Tibial nerve (tissue), 4 donors: ENCODE measurements at regions not wholly inside any gene's neighbourhood (a gene's known extent, or its start where the extent isn't known, plus 50 kb on each side); places are given as distances from the start of the nearest gene placed in this dataset.

Experiments used
- DNase-seq, 2 donors: peaks; one replicate each; pipeline ENCODE4 v3.0.0-alpha.2; 2019; ENCODE audit warnings: low spot score in 2 of 2
- H3K27ac ChIP-seq, 4 donors: fragments of 200-600 bp; sonication (generic) in 3 of 4; one replicate each; pipeline ENCODE4 v1.5.1; 2017 to 2019; ENCODE audit warnings: mild to moderate bottlenecking in 1 of 4
- H3K27me3 ChIP-seq, 2 donors: fragments of 200-600 bp; sonication (generic) in 1 of 2; one replicate each; pipeline versions ENCODE4 v1.5.1 to v1.6.0; 2017 to 2019
- H3K36me3 ChIP-seq, 3 donors: fragments of 200-600 bp; sonication (generic); one replicate each; pipeline ENCODE4 v1.5.1; 2018 to 2019
- H3K4me1 ChIP-seq, 4 donors: fragments of 200-600 bp; sonication (generic) in 3 of 4; one replicate each; pipeline ENCODE4 v1.5.1; 2017 to 2019
- H3K4me3 ChIP-seq, 4 donors: fragments of 200-600 bp; sonication (generic) in 3 of 4; one replicate each; pipeline ENCODE4 v1.5.1; 2017 to 2019; ENCODE audit warnings: mild to moderate bottlenecking in 1 of 4, moderate library complexity in 1 of 4
- H3K9me3 ChIP-seq, 4 donors: fragments of 200-600 bp; sonication (generic) in 3 of 4; one replicate each; pipeline ENCODE4 v1.5.1; 2017 to 2019
- EP300 ChIP-seq, 2 donors: sonication (generic); formaldehyde crosslinking; IDR thresholded peaks; one replicate each; pipeline ENCODE4 v1.6.1; 2017; ENCODE audit warnings: antibody characterized with exemption in 2 of 2, mild to moderate bottlenecking in 1 of 2
- POLR2A ChIP-seq, 2 donors: fragments of 450-650 bp; IDR thresholded peaks; one replicate each; pipeline ENCODE4 v1.6.1; 2017; ENCODE audit warnings: antibody characterized with exemption in 2 of 2, mild to moderate bottlenecking in 2 of 2, moderate library complexity in 2 of 2
- WGBS, 2 donors: methylation state at CpG; one replicate each; pipeline ENCODE4 v1.1.5; 2018; 5-methylcytosine and 5-hydroxymethylcytosine counted together
- TF ChIP-seq, protein P1 (sequence below), 5 experiments: fragments of 200-600 bp in 3 of 5; fragments of 450-650 bp in 2 of 5; sonication (generic) in 3 of 5; IDR thresholded peaks; one replicate each; pipeline ENCODE4 v1.5.1; 2016 to 2019; ENCODE audit warnings: antibody characterized with exemption in 5 of 5, mild to moderate bottlenecking in 3 of 5, moderate library complexity in 2 of 5

DNA sequence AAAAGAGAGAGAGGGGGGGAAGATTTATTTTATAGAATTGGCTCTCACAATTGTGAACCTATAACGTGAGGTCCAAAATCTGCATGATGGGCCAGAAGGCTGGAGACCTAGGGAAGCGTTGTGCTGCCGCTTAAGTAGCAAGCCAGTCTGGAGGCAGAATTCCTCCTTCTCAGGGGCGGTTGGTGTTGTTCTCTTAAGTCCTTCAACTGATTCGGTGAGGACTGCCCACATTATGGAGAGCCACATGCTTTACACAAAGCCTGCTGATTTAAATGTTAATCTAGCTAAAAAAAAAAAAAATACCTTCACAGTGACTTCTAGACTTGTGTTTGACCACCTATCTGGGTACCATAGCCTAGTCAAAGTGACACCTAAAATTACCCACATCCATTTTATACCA lies 64.2 kb upstream of the CKS2 start:
- Histone ChIP-seq H3K36me3 (no peaks in the 10 kb centered on the region), H3K27me3 (no peaks in the 10 kb centered on the region), H3K27ac (no peak overlapping the region), H3K9me3 (no peaks in the 10 kb centered on the region), H3K4me3 (no peak overlapping the region), H3K4me1 (peaks cover 0 to 6% (median 1%) of the 10 kb centered on the region in 4 donors)
- DNase-seq, result no peak
- WGBS, 2 donors, result 89 to 90% methylated on average over 5 of the region's 5 CpGs
- TF ChIP-seq EP300 (IDR thresholded peaks at IDR 0.05) (no peak), POLR2A (IDR thresholded peaks at IDR 0.05) (no peak)
- TF ChIP-seq, protein P1, sequence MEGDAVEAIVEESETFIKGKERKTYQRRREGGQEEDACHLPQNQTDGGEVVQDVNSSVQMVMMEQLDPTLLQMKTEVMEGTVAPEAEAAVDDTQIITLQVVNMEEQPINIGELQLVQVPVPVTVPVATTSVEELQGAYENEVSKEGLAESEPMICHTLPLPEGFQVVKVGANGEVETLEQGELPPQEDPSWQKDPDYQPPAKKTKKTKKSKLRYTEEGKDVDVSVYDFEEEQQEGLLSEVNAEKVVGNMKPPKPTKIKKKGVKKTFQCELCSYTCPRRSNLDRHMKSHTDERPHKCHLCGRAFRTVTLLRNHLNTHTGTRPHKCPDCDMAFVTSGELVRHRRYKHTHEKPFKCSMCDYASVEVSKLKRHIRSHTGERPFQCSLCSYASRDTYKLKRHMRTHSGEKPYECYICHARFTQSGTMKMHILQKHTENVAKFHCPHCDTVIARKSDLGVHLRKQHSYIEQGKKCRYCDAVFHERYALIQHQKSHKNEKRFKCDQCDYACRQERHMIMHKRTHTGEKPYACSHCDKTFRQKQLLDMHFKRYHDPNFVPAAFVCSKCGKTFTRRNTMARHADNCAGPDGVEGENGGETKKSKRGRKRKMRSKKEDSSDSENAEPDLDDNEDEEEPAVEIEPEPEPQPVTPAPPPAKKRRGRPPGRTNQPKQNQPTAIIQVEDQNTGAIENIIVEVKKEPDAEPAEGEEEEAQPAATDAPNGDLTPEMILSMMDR (IDR thresholded peaks at IDR 0.05), result no peak

DNA sequence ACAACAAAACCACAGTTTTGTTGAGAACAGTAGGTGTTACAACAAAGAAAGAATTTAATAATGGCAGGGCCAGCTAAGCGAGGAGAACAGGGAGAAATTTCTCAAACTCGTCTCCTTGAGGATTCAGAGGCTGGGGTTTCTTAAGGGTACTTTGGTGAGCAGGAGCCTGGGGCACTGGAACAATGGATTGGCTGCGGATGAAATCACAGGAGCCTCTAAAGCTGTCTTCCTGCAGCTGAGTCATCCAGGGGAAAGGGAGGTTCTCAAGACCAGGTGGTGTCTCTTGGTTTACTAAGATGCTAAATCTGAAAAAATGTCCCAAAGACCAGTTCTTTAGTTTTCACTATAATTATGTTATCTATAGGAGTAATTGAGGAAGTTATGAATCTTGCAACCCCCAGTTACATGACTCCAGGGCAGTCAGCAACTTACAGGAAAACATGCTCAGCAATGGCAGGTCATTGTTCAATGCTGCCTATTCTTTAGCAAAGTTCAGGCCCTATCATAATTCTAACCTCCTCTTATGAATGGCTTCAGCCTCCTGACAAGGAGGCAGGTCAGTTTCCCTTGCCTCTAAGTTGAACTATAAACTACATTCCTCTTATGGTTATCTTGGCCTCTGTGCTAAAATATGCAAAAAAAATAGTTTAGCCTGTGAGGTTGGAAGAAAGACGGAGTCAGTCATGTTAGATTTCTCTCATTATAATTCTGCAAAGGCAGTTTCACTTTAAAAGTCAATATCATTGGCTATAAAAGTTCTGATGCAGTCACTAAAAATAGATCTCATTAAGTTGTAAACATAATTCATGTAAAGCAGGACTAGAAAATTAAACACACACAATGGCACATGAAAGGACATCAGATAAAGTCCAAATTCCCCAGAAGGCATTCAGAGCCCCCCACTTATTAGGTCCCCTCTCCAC lies 63.3 kb upstream of the CKS2 start:
- H3K27ac ChIP-seq, result no peak overlapping the region

DNA sequence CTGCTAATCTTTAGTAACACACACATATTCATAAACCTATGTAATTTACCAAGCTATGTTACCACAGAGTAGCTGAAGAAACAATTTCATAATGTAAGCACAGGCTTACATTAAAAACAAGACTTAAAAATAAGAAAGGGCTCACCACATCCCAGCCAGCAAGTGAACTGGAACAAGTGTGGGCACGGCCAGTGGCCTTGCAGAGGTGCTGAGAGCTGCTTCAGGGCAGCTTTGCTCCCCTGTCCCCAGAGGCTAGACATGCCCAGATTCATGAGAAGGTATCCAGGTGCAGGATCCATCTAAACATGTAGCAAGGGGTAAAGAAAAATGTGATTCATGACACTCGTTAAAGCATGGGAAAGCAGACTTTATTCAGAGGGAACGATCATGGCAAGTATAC lies 62.0 kb upstream of the CKS2 start:
- TF ChIP-seq EP300 (IDR thresholded peaks at IDR 0.05) (no peak), POLR2A (IDR thresholded peaks at IDR 0.05) (no peak)
- TF ChIP-seq, protein P1 (IDR thresholded peaks at IDR 0.05), result no peak
- Histone ChIP-seq H3K4me1 (peaks cover 0 to 6% (median 1%) of the 10 kb centered on the region in 4 donors), H3K36me3 (no peaks in the 10 kb centered on the region), H3K4me3 (no peak overlapping the region), H3K27me3 (no peaks in the 10 kb centered on the region), H3K9me3 (no peaks in the 10 kb centered on the region), H3K27ac (no peak overlapping the region)
- DNase-seq, result no peak
- 93 to 98% methylated on average over 3 of the region's 3 CpGs for WGBS, 2 donors

More for the DNA sequence above, 63.3 kb upstream of the CKS2 start:
- Histone ChIP-seq H3K4me3 (no peak overlapping the region), H3K4me1 (peaks cover 0 to 6% (median 1%) of the 10 kb centered on the region in 4 donors), H3K36me3 (no peaks in the 10 kb centered on the region), H3K27me3 (no peaks in the 10 kb centered on the region), H3K9me3 (no peaks in the 10 kb centered on the region)
- no peak for TF ChIP-seq EP300 (IDR thresholded peaks at IDR 0.05)
- TF ChIP-seq, protein P1 (IDR thresholded peaks at IDR 0.05), result no peak
- TF ChIP-seq POLR2A (IDR thresholded peaks at IDR 0.05), result no peak
- no peak for DNase-seq
- 47 to 57% methylated on average over 4 of the region's 4 CpGs for WGBS, 2 donors

DNA sequence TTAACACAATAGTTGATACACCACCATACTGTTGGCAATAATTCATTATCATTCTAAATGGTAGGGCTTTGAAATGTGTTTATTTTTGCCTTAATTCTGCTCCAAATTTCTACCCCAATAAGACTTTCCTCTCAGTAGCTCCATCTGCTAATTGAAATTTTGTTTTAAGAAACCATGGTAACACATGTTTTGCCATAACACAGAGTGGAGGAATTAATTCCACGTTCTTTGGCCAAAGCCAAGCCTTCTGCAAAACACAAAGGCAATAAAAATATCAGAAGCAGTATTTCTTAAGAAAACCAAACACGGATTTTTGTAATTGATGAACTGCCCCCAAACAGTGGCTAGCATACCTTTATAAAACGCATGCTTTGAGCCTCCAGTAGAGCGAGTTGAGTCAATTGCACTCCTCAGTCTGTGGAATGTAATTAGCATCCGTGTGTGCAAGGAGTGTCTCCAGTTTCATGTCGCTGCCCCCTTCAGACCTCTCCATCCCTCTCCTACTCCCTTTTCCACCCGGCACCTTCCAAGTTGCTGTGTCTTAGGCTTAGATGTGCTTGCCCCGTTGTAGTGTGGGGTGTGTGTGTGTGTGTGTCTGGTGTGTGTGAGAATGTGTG lies 58.2 kb upstream of the CKS2 start:
- TF ChIP-seq POLR2A (IDR thresholded peaks at IDR 0.05) (no peak), EP300 (IDR thresholded peaks at IDR 0.05) (no peak)
- TF ChIP-seq, protein P1 (IDR thresholded peaks at IDR 0.05), result no peak
- Histone ChIP-seq H3K27ac (no peak overlapping the region), H3K9me3 (peaks cover 0 to 5% (median 0%) of the 10 kb centered on the region in 4 donors), H3K36me3 (no peaks in the 10 kb centered on the region), H3K27me3 (no peaks in the 10 kb centered on the region), H3K4me3 (no peak overlapping the region), H3K4me1 (peaks cover 0 to 2% (median 0%) of the 10 kb centered on the region in 4 donors)
- 52 to 60% methylated on average over 8 of the region's 8 CpGs for WGBS, 2 donors
- DNase-seq, result no peak
